ENCODE measurements at regions not wholly inside any gene's neighbourhood (a gene's known extent, or its start where the extent isn't known, plus 50 kb on each side); places are given as distances from the start of the nearest gene placed in this dataset.

- TF ChIP-seq, protein P1, sequence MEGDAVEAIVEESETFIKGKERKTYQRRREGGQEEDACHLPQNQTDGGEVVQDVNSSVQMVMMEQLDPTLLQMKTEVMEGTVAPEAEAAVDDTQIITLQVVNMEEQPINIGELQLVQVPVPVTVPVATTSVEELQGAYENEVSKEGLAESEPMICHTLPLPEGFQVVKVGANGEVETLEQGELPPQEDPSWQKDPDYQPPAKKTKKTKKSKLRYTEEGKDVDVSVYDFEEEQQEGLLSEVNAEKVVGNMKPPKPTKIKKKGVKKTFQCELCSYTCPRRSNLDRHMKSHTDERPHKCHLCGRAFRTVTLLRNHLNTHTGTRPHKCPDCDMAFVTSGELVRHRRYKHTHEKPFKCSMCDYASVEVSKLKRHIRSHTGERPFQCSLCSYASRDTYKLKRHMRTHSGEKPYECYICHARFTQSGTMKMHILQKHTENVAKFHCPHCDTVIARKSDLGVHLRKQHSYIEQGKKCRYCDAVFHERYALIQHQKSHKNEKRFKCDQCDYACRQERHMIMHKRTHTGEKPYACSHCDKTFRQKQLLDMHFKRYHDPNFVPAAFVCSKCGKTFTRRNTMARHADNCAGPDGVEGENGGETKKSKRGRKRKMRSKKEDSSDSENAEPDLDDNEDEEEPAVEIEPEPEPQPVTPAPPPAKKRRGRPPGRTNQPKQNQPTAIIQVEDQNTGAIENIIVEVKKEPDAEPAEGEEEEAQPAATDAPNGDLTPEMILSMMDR (conservative IDR thresholded peaks at IDR 0.05; ENCODE audit: low read depth, low read length) = no peak
- no peak for TF ChIP-seq EZH2 (IDR thresholded peaks at IDR 0.05; ENCODE audit: borderline replicate concordance, low read depth, low read length, poor library complexity, severe bottlenecking)
Observed at GRCh38 chr2:138306626-138307025, 194.9 kb upstream of the SPOPL start.
